ENCODE measurements at regions not wholly inside any gene's neighbourhood (a gene's known extent, or its start where the extent isn't known, plus 50 kb on each side); places are given as distances from the start of the nearest gene placed in this dataset.

DNA sequence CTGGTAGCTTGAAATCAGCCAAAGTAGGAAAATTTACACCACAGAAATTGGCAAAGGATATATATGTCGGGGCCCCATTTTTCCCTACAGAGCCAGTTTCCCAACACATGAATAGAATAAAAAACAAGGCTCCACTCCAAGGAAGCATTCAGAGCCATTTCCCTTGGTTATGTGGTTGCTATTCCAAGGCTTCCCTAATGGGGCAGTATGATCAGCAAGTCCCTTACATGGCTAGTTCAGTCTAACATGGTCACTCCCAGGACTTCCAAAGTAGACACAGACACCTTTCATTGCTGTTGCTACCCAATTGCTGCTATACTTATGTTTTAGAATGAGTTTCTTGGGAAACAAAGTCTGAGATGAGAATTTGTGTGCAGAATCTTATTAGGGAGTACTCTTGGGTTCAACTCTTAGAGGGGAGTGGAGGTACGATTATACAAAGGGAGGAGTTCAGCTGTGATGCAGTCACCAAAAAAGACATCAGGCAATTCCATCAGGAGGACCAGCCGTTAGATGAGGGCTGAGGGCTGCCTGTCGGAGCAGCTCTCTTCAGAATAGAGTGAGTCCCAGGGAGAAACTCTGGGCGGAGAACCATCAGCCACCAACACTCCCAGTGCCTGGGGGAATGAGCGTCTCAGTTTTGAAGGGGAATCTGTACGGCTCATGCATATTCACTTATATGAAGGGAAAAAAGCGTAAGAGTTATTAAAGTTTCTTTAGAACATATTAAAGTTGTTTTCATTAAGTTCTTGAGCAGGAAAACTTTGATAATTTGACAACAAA is 92.9 kb downstream of the C21orf91 start:
- peak in 1 of 3 donors; percentile 8 for DNase-seq
- H3K27ac ChIP-seq (ENCODE audit: low read depth in 1 of 2, low read length in 2 of 2), result no peak overlapping the region
- H3K9ac ChIP-seq (ENCODE audit: insufficient read depth, low read length, poor library complexity, severe bottlenecking), result no peak overlapping the region
- Mint-ChIP-seq H3K27me3 (ENCODE audit: low read depth in 3 of 3) (peaks cover 0 to 5% (median 3%) of the 10 kb centered on the region in 3 donors), H3K4me1 (peaks cover 10% of the 10 kb centered on the region), H3K9me3 (peaks cover 3 to 10% (median 5%) of the 10 kb centered on the region in 7 donors), H3K36me3 (no peaks in the 10 kb centered on the region), H3K4me3 (no peak overlapping the region), H3K27ac (no peak overlapping the region)
- no peak overlapping the region for H3K4me3 ChIP-seq (replicated peaks in 1 of 3; ENCODE audit: low read depth in 2 of 3, low read length in 3 of 3)
- H2AFZ ChIP-seq (ENCODE audit: insufficient read depth, low read depth, low read length, poor library complexity, severe bottlenecking), result no peak overlapping the region
- no peaks in the 10 kb centered on the region for H4K20me1 ChIP-seq (ENCODE audit: insufficient read depth, low read length)
- no peak overlapping the region for H3K4me2 ChIP-seq (replicated peaks; ENCODE audit: extremely low read depth, low read length, poor library complexity, severe bottlenecking)
- WGBS (ENCODE audit: insufficient coverage), result 100% methylated on average over 2 of the region's 8 CpGs
- H3K9me3 ChIP-seq (replicated peaks in 1 of 2; ENCODE audit: control insufficient read depth in 1 of 2, insufficient read depth in 1 of 2, low read length in 2 of 2), result no peaks in the 10 kb centered on the region
- TF ChIP-seq, protein P1, sequence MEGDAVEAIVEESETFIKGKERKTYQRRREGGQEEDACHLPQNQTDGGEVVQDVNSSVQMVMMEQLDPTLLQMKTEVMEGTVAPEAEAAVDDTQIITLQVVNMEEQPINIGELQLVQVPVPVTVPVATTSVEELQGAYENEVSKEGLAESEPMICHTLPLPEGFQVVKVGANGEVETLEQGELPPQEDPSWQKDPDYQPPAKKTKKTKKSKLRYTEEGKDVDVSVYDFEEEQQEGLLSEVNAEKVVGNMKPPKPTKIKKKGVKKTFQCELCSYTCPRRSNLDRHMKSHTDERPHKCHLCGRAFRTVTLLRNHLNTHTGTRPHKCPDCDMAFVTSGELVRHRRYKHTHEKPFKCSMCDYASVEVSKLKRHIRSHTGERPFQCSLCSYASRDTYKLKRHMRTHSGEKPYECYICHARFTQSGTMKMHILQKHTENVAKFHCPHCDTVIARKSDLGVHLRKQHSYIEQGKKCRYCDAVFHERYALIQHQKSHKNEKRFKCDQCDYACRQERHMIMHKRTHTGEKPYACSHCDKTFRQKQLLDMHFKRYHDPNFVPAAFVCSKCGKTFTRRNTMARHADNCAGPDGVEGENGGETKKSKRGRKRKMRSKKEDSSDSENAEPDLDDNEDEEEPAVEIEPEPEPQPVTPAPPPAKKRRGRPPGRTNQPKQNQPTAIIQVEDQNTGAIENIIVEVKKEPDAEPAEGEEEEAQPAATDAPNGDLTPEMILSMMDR (IDR thresholded peaks at IDR 0.05), result peak; percentile 33
- no peaks in the 10 kb centered on the region for H3K27me3 ChIP-seq (ENCODE audit: control insufficient read depth in 2 of 2, insufficient read depth in 2 of 2, low read length in 2 of 2)
- no peaks in the 10 kb centered on the region for H3K79me2 ChIP-seq (ENCODE audit: insufficient read depth, low read length)
- intact Hi-C loops (cut with micrococcal nuclease), result no loop called here
- peaks cover 11% of the 10 kb centered on the region in 2 donors for H3K4me1 ChIP-seq (ENCODE audit: control insufficient read depth in 1 of 2, insufficient read depth in 2 of 2, low read length in 2 of 2)
- no peaks in the 10 kb centered on the region for H3K36me3 ChIP-seq (replicated peaks in 1 of 2; ENCODE audit: control insufficient read depth in 1 of 2, insufficient read depth in 2 of 2, low read length in 2 of 2)

DNA sequence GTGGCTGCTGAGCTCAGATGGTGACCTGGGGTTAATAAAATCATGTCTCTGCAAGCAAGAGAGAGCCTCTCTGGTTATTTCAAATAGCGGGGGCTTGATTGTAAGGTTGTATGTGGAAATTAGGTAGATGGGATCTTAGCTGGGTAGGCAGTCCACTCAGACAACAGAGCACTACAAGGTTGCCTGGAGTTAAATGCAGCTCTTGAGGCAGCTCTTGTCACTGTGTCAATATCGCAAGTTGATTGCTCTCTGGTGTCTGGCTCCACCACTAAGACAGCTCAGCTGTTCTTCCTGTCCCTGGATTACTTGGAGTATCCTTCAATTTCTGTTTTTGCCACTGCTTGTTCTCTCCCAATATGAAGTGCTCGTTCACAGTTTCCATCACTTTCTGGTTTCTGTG is 93.8 kb downstream of the C21orf91 start:
- Histone ChIP-seq H3K9ac (ENCODE audit: insufficient read depth, low read length, poor library complexity, severe bottlenecking) (no peak overlapping the region), H3K4me1 (ENCODE audit: control insufficient read depth in 1 of 2, insufficient read depth in 2 of 2, low read length in 2 of 2) (peaks cover 2% of the 10 kb centered on the region in 2 donors), H3K4me2 (replicated peaks; ENCODE audit: extremely low read depth, low read length, poor library complexity, severe bottlenecking) (no peak overlapping the region), H3K4me3 (replicated peaks in 1 of 3; ENCODE audit: low read depth in 2 of 3, low read length in 3 of 3) (no peak overlapping the region), H3K36me3 (replicated peaks in 1 of 2; ENCODE audit: control insufficient read depth in 1 of 2, insufficient read depth in 2 of 2, low read length in 2 of 2) (no peaks in the 10 kb centered on the region), H3K79me2 (ENCODE audit: insufficient read depth, low read length) (no peaks in the 10 kb centered on the region), H4K20me1 (ENCODE audit: insufficient read depth, low read length) (no peaks in the 10 kb centered on the region), H3K27me3 (ENCODE audit: control insufficient read depth in 2 of 2, insufficient read depth in 2 of 2, low read length in 2 of 2) (no peaks in the 10 kb centered on the region), H3K27ac (ENCODE audit: low read depth in 1 of 2, low read length in 2 of 2) (no peak overlapping the region), H3K9me3 (replicated peaks in 1 of 2; ENCODE audit: control insufficient read depth in 1 of 2, insufficient read depth in 1 of 2, low read length in 2 of 2) (no peaks in the 10 kb centered on the region), H2AFZ (ENCODE audit: insufficient read depth, low read depth, low read length, poor library complexity, severe bottlenecking) (no peak overlapping the region)
- no peak for DNase-seq
- TF ChIP-seq, protein P1 (IDR thresholded peaks at IDR 0.05), result no peak
- peaks cover 3 to 13% (median 5%) of the 10 kb centered on the region in 7 donors for H3K9me3 Mint-ChIP-seq
- no peak overlapping the region for H3K4me3 Mint-ChIP-seq
- H3K36me3 Mint-ChIP-seq, result no peaks in the 10 kb centered on the region
- intact Hi-C loops (cut with micrococcal nuclease), result no loop called here
- H3K4me1 Mint-ChIP-seq, result peaks cover 2% of the 10 kb centered on the region
- H3K27me3 Mint-ChIP-seq (ENCODE audit: low read depth in 3 of 3), result peaks cover 0 to 5% (median 3%) of the 10 kb centered on the region in 3 donors
- H3K27ac Mint-ChIP-seq, result no peak overlapping the region
- 97% methylated on average over 3 of the region's 3 CpGs for WGBS (ENCODE audit: insufficient coverage)
